ENCODE measurements at regions not wholly inside any gene's neighbourhood (a gene's known extent, or its start where the extent isn't known, plus 50 kb on each side); places are given as distances from the start of the nearest gene placed in this dataset.

DNA sequence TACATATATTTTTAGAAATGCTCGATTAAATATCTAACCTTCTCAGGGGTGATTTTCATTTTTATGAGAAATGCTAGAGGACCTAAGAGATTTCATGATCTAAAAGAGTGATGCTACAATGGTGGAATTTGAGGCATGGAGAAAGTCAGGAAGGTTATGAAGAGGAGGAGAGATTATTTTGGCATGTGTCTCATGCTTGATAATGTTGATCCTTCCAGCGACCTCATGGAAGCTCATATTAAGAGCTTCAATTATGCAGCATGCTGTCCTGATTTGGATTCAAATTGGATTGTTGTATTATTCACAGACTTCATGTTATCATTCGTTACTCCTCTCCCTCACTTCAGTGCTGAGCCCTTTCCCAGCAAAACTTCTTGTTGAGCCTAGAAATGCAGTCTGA is 112.5 kb downstream of the RAP2B start:
- no TSS peak for BruUV-seq (replicated peaks)
- POLR2A ChIA-PET, result no interaction called here
- in situ Hi-C loops (cut with HindIII; ENCODE audit: low pct_unique_long_range_greater_than_20kb, low sequenced_read_pairs), result no loop called here
- DNase-seq (ENCODE audit: low read depth, low spot score) (no peak), ATAC-seq (no peak)
- Histone ChIP-seq H3K27ac (ENCODE audit: low read length) (no peak overlapping the region), H3K4me3 (ENCODE audit: low read depth in 2 of 2, low read length in 2 of 2) (no peak overlapping the region), H3K27me3 (ENCODE audit: control insufficient read depth, insufficient read depth, low read length) (no peaks in the 10 kb centered on the region), H3K36me3 (ENCODE audit: control insufficient read depth, insufficient read depth, low read length) (no peaks in the 10 kb centered on the region), H3K4me1 (ENCODE audit: control insufficient read depth, insufficient read depth, low read length) (no peaks in the 10 kb centered on the region), H3K9me3 (ENCODE audit: control insufficient read depth, insufficient read depth, low read depth, low read length) (no peaks in the 10 kb centered on the region)
- CTCF ChIA-PET, result no interaction called here
- intact Hi-C loops (cut with micrococcal nuclease; ENCODE audit: unreplicated experiment), result no loop called here
- TF ChIP-seq TCF7L2 (IDR thresholded peaks at IDR 0.05; ENCODE audit: low read depth, low read length) (no peak), POLR2AphosphoS5 (IDR thresholded peaks at IDR 0.05; ENCODE audit: low read depth, low read length) (no peak), SIN3A (IDR thresholded peaks at IDR 0.05; ENCODE audit: borderline replicate concordance, insufficient read depth, low read depth, low read length) (no peak)
- TF ChIP-seq, protein P1, sequence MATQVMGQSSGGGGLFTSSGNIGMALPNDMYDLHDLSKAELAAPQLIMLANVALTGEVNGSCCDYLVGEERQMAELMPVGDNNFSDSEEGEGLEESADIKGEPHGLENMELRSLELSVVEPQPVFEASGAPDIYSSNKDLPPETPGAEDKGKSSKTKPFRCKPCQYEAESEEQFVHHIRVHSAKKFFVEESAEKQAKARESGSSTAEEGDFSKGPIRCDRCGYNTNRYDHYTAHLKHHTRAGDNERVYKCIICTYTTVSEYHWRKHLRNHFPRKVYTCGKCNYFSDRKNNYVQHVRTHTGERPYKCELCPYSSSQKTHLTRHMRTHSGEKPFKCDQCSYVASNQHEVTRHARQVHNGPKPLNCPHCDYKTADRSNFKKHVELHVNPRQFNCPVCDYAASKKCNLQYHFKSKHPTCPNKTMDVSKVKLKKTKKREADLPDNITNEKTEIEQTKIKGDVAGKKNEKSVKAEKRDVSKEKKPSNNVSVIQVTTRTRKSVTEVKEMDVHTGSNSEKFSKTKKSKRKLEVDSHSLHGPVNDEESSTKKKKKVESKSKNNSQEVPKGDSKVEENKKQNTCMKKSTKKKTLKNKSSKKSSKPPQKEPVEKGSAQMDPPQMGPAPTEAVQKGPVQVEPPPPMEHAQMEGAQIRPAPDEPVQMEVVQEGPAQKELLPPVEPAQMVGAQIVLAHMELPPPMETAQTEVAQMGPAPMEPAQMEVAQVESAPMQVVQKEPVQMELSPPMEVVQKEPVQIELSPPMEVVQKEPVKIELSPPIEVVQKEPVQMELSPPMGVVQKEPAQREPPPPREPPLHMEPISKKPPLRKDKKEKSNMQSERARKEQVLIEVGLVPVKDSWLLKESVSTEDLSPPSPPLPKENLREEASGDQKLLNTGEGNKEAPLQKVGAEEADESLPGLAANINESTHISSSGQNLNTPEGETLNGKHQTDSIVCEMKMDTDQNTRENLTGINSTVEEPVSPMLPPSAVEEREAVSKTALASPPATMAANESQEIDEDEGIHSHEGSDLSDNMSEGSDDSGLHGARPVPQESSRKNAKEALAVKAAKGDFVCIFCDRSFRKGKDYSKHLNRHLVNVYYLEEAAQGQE (IDR thresholded peaks at IDR 0.05; ENCODE audit: insufficient read depth in 1 of 2, low read depth in 2 of 2, low read length in 1 of 2), result no peak
- TF ChIP-seq, protein P2, sequence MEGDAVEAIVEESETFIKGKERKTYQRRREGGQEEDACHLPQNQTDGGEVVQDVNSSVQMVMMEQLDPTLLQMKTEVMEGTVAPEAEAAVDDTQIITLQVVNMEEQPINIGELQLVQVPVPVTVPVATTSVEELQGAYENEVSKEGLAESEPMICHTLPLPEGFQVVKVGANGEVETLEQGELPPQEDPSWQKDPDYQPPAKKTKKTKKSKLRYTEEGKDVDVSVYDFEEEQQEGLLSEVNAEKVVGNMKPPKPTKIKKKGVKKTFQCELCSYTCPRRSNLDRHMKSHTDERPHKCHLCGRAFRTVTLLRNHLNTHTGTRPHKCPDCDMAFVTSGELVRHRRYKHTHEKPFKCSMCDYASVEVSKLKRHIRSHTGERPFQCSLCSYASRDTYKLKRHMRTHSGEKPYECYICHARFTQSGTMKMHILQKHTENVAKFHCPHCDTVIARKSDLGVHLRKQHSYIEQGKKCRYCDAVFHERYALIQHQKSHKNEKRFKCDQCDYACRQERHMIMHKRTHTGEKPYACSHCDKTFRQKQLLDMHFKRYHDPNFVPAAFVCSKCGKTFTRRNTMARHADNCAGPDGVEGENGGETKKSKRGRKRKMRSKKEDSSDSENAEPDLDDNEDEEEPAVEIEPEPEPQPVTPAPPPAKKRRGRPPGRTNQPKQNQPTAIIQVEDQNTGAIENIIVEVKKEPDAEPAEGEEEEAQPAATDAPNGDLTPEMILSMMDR (IDR thresholded peaks at IDR 0.05), result no peak

DNA sequence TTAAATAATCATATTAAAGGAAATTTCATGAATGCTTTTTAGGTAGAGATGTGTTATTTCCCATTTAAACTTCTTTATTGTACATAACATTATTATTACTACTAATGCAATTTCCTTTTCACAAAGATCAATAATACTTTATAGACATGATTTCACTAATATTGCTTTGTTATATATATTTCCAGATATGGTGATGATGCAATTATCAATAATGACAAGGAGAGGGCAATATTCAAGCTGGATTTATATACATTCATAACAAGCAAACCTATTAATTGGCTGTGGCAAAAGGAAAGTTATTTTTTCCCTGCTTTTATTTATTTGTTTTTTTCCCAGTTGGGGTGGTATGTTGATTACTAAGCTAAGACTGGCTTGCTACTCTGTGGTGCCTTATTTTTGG is 113.5 kb downstream of the RAP2B start:
- intact Hi-C loops (cut with micrococcal nuclease; ENCODE audit: unreplicated experiment), result no loop called here
- POLR2A ChIA-PET, result no interaction called here
- BruUV-seq (replicated peaks), result no TSS peak
- Histone ChIP-seq H3K36me3 (ENCODE audit: control insufficient read depth, insufficient read depth, low read length) (no peaks in the 10 kb centered on the region), H3K4me3 (ENCODE audit: low read depth in 2 of 2, low read length in 2 of 2) (no peak overlapping the region), H3K4me1 (ENCODE audit: control insufficient read depth, insufficient read depth, low read length) (no peaks in the 10 kb centered on the region), H3K27me3 (ENCODE audit: control insufficient read depth, insufficient read depth, low read length) (no peaks in the 10 kb centered on the region), H3K27ac (ENCODE audit: low read length) (no peak overlapping the region), H3K9me3 (ENCODE audit: control insufficient read depth, insufficient read depth, low read depth, low read length) (no peaks in the 10 kb centered on the region)
- TF ChIP-seq, protein P1 (IDR thresholded peaks at IDR 0.05; ENCODE audit: insufficient read depth in 1 of 2, low read depth in 2 of 2, low read length in 1 of 2), result no peak
- TF ChIP-seq, protein P2 (IDR thresholded peaks at IDR 0.05), result no peak
- TF ChIP-seq SIN3A (IDR thresholded peaks at IDR 0.05; ENCODE audit: borderline replicate concordance, insufficient read depth, low read depth, low read length) (no peak), POLR2AphosphoS5 (IDR thresholded peaks at IDR 0.05; ENCODE audit: low read depth, low read length) (no peak), TCF7L2 (IDR thresholded peaks at IDR 0.05; ENCODE audit: low read depth, low read length) (no peak)
- in situ Hi-C loops (cut with HindIII; ENCODE audit: low pct_unique_long_range_greater_than_20kb, low sequenced_read_pairs), result no loop called here
- ATAC-seq (no peak), DNase-seq (ENCODE audit: low read depth, low spot score) (no peak)
- CTCF ChIA-PET, result no interaction called here

All from Panc1 (cell line).